ENCODE measurements at regions not wholly inside any gene's neighbourhood (a gene's known extent, or its start where the extent isn't known, plus 50 kb on each side); places are given as distances from the start of the nearest gene placed in this dataset.
"Not testable (repeated sequence)": the region's sequence is repeated elsewhere in the genome, so short reads cannot be mapped to it uniquely, and the experiment has no call there.

DNA sequence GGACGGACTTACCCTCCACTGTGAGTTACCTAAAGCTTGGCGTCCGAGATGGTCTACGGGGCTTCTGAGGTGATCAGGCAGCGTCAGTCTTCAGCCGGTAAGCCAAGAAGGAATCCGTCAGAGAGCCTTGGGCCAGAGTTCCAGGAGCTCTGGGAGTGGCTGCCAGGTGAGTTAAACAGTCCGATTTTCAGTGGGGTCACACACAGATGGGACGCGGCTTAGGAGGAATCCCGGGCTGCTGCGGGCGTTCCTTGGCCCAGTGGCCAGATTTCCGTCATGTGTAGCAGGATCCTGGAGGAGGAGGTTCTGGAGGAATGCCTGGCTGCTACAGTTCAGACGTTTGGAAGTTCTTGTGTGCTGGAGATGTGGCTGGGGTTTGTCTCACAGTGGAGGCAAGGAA, 700.7 kb upstream of the NEGR1 start:
- TF ChIP-seq POLR2A, CTCF (IDR thresholded peaks at IDR 0.05): not testable (repeated sequence)

Measured in ovary (tissue), 3 donors.